ENCODE measurements at regions not wholly inside any gene's neighbourhood (a gene's known extent, or its start where the extent isn't known, plus 50 kb on each side); places are given as distances from the start of the nearest gene placed in this dataset.

GRCh38 chr6:92791403-92791802 is 628.0 kb downstream of the EPHA7 start:
- DNase-seq = no peak

- no peak for DNase-seq
These were observed 629.0 kb downstream of the EPHA7 start for GRCh38 chr6:92790381-92790780.

GRCh38 chr6:92784235-92784634 is 635.1 kb downstream of the EPHA7 start:
- DNase-seq = no peak

GRCh38 chr6:92779746-92780145 is 639.6 kb downstream of the EPHA7 start:
- DNase-seq = peak; percentile 62

GRCh38 chr6:92777146-92777740 is 642.1 kb downstream of the EPHA7 start:
- DNase-seq = peak; percentile 11

- DNase-seq = no peak
These were observed 648.8 kb downstream of the EPHA7 start for GRCh38 chr6:92770540-92770939.

GRCh38 chr6:92767101-92767500 is 652.3 kb downstream of the EPHA7 start:
- no peak for DNase-seq

GRCh38 chr6:92763680-92764079 is 655.7 kb downstream of the EPHA7 start:
- no peak for DNase-seq

- DNase-seq = no peak
These were observed 656.1 kb downstream of the EPHA7 start for GRCh38 chr6:92763274-92763584.

GRCh38 chr6:92762443-92763273 is 656.7 kb downstream of the EPHA7 start:
- DNase-seq = no peak

GRCh38 chr6:92759178-92759577 is 660.2 kb downstream of the EPHA7 start:
- no peak for DNase-seq

- no peak for DNase-seq
These were observed 661.4 kb downstream of the EPHA7 start for GRCh38 chr6:92757925-92758324.

- DNase-seq = no peak
These were observed 662.4 kb downstream of the EPHA7 start for GRCh38 chr6:92756912-92757311.

GRCh38 chr6:92753956-92754355 is 665.4 kb downstream of the EPHA7 start:
- no peak for DNase-seq

GRCh38 chr6:92752114-92752513 is 667.2 kb downstream of the EPHA7 start:
- no peak for DNase-seq

- DNase-seq = no peak
These were observed 671.2 kb downstream of the EPHA7 start for GRCh38 chr6:92748131-92748530.

GRCh38 chr6:92737983-92738382 is 681.4 kb downstream of the EPHA7 start:
- no peak for DNase-seq

- no peak for DNase-seq
These were observed 695.9 kb downstream of the EPHA7 start for GRCh38 chr6:92723390-92723931.

GRCh38 chr6:92719773-92720172 is 699.6 kb downstream of the EPHA7 start:
- no peak for DNase-seq

GRCh38 chr6:92716638-92717037 is 702.7 kb downstream of the EPHA7 start:
- DNase-seq = no peak

- no peak for DNase-seq
These were observed 703.4 kb downstream of the EPHA7 start for GRCh38 chr6:92715991-92716390.

- no peak for DNase-seq
These were observed 705.0 kb downstream of the EPHA7 start for GRCh38 chr6:92714346-92714745.

- DNase-seq = no peak
These were observed 709.3 kb downstream of the EPHA7 start for GRCh38 chr6:92710048-92710447.

- DNase-seq = no peak
These were observed 710.4 kb downstream of the EPHA7 start for GRCh38 chr6:92708945-92709344.

- no peak for DNase-seq
These were observed 711.1 kb downstream of the EPHA7 start for GRCh38 chr6:92708270-92708669.

Data from NCI-H2227 treated with DMSO at 0.1 percent for 48 hours (cell line).